NCI-H2107 treated with DMSO at 0.1 percent for 48 hours (cell line): ENCODE measurements at regions not wholly inside any gene's neighbourhood (a gene's known extent, or its start where the extent isn't known, plus 50 kb on each side); places are given as distances from the start of the nearest gene placed in this dataset.
"Not testable (repeated sequence)": the region's sequence is repeated elsewhere in the genome, so short reads cannot be mapped to it uniquely, and the experiment has no call there.

Experiments used
- DNase-seq: peaks from one replicate; lab custom pipeline; 2025; ENCODE audit not compliant: unreplicated experiment; lab: John Stamatoyannopoulos, UW

DNA sequence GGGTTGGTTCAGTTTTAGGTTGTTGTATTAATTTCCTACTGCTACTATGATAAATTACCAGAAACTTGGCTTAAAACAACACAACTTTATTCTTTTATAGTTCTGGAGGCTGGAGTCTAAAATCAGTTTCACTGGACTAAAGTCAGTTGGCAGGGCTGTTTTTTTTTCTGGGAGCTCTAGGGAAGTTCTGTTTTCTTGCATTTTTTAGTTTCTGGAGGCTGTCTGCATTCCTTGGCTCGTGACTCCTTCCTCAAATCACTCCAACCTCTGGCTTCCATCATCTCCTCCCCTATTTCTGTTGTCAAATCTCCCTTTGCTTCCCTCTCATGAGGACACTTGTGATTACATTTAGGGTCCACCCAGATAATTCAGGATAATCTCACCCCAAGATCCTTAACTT lies 51.3 kb upstream of the SUB1 start:
- DNase-seq = no peak

DNA sequence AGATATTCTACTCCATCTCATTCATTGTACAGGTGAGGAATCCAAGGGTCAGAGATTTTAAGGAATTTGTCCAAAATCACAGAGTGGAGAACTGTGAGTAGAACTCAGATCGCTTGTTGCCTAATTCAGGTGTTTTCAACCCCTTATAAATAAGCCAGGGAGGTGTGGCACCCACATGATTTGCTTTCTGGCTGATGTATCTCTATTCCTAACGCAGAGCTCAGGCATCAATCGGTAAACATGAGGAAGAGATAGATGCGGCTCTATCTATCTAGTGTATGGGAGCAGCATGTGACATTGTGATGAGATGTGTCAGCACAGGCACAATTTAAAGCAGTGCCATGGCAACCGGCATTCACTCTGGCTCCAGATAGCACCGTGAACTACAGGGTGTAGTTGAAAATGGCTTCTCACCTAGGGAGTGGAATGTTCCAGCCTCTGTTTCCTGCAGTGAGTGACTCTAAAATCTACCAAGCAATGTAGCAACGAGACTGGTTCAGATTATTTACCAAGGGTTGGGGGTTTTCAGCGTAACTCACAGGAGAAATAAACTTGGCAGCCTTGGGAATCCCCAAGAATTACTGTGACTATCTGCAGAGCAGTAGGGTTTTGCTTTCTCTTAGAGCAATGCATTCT lies 53.4 kb upstream of the SUB1 start:
- DNase-seq = peak; percentile 78

DNA sequence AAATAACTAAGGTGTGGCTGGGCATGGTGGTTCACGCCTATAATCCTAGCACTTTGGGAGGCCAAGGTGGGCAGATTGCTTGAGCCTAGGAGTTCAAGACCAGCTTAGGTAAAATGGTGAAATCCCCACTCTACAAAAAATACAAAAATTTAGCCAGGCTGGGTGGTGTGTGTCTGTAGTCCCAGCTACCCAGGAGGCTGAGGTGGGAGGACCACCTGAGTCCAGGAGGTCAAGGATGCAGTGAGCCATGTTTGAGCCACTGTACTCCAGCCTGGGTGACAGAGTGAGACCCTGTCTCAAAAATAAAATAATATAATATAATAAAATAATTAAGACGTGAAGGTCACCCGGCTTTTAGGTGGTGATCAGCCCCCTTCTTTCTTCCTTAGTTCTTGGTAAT lies 58.0 kb upstream of the SUB1 start:
- DNase-seq = not testable (repeated sequence)

GRCh38 chr5:32526810-32527209 lies 58.5 kb upstream of the SUB1 start:
- DNase-seq = no peak

GRCh38 chr5:32523625-32524024 lies 61.7 kb upstream of the SUB1 start:
- DNase-seq = no peak

- DNase-seq = no peak
These were observed 62.8 kb upstream of the SUB1 start for GRCh38 chr5:32522429-32523143.

DNA sequence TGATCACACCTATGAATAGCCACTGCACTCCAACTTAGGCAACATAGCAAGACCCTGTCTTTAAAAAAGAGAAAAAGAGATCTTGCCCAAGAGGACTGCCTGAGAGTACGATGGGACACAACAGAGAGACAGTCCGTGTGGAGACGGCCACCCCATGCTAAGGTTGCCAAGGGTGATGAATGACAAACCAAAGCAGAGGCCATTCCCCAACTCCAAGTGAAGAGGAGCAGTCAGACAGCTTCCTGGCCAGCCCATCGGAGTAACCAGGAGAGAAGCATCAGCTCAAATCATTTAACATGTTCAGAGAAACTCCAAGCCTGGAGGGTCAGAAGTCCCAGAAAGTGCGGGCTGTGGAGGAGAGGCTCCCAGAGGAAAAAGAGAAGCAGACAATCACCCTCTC lies 63.9 kb upstream of the SUB1 start:
- no peak for DNase-seq

DNA sequence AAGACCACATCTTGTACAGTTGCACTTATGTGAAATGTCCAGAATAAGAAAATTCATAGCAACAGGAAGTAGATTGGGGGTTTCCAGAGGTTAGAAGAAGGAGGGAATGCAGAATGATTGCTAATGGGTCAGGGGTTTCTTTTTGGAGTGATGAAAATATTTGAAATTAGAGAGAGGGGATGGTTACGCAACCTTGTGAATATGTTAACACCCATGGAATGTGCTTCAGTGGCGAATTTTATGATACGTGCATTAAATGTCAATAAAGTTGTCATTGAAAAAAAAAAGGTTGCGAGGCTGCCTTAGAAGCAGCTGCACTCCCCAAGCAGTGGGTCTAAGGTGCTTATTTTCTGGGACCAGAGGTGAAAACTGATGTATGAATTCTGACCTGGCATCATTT lies 64.4 kb upstream of the SUB1 start:
- DNase-seq = no peak

- DNase-seq = no peak
These were observed 65.0 kb upstream of the SUB1 start for GRCh38 chr5:32520356-32520755.

DNA sequence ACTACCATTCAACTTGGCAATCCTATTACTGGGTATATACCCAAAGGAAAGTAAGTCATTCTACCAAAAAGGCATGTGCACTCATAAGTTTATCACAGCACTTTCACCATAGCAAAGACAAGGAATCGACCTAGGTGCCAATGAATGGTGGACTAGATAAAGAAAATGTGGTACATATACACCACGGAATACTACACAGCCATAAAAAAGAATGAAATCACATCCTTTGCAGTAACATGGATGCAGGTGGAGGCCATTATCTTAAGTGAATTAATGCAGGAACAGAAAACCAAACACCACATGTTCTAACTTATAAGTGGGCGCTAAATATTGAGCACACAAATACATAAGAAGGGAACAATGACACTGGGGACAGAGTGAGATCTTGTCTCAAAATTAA lies 65.8 kb upstream of the SUB1 start:
- DNase-seq = no peak

DNA sequence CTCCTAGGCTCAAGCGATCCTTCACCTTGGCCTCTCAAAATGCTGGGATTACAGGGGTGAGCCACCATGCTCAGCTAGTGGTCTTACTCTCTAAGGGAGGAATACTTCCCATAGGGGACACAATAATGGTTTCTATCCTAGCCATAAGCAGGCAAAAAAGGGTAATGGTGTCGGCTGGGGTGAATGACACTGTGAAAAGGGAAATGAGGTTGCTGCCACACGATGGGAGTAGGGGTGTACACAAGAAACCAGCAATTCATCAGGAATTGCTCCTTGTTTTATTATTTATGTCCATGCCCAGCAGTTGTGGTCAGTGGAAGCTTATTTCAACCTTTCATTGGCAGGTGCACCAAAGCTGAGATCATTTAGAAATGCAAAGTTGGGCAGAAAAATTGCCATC lies 70.3 kb upstream of the ZFR start:
- no peak for DNase-seq

DNA sequence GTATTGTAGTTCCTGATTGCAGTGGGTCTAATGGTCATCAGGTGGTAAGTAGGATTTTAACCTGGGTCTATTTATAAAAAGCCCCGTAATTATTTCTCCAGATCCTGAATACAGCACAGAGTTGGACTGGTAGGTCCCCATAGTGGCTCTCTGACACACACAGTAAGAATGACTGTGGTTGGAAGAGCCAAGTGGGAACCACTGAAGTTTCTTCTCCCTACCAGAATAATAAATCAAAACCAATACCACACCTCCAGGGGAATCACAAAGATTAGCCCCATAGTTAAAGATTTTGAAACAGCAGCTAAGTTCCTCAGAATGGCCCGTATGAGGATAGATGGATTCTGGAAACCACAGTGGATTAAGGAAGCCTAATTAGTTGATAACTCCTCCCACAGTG lies 68.4 kb upstream of the ZFR start:
- DNase-seq = no peak

GRCh38 chr5:32511776-32512374 lies 67.3 kb upstream of the ZFR start:
- DNase-seq = no peak

DNA sequence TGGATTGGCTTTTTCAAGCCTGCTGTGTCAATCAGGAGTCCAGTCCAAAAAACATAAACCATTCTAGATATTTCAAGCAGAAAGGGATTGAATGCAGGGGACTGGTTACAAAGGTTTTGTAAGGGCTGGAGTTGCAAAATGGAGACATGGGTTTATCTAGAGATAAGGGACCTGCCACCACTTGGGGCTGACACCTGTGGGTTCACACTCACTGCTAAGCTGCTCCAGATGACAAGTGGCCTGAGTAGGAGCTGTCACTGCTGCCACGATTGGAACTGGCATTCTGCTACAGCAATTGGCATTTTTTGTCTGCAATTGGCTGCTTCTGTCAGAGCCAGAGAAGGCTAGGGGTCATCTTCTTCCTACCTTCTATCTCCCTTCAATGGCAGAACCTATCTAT lies 66.3 kb upstream of the ZFR start:
- DNase-seq = no peak

DNA sequence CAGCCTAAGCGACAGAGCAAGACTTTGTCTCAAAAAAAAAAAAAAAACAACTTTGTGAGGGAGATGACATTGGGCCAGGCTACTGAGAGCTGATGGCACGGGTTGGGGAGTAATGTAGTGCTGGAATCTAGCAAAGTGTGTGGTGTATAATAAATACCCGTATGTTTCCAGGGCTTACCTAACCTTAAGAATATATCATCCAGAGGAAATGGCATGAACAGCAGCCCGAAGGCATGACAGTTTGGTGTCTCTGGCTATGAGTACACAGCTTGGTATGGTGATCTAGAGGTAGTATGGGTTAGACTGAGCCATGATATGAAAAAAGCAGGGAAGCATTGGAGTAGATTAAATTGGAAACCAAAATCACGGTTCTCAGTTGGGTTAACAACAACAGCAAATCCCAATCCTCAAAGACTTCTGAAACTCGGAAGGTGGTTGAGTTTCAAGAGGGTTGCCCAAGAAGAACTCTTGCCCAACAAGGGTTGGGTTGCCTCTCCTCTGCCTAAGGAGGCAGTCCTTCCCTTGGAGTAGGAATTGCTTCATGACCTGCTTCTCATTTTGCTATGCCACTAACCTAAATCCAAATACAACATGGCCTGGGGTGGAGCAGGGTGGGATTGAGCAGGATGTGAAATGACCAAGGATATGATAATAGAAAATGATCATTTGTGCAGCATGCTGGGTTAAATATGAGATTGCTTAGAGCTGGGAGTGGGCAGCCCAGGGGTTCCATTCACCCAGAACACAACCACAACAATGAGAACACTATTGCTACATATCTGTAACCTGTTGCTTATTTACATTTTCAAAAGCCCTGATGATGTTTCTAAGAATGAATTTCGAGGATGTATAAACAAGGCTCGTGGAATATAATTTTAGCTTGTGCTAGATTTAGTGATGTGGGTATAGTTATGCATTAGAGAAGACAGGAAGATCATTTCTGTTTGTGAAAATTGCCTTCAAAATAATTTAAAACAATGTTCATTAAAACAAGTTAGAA lies 64.6 kb upstream of the ZFR start:
- no peak for DNase-seq

GRCh38 chr5:32507738-32508434 lies 63.3 kb upstream of the ZFR start:
- no peak for DNase-seq

DNA sequence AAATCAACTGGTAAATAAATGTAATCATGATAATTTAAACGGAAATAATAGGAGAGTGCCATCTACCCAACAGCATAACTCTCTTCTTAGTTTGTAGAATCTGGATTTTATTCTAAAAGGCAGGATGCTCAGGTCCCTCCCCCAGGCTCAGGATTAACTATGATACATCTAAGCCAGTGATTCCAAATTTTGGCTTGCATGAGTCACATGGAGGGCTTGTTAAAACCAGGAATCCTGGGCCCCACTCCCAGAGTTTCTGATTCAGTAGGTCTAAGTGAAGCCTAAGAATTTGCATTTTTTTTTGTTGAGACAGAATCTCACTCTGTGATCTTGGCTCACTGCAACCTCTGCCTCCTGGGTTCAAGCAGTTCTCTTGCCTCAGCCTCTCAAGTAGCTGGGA lies 62.3 kb upstream of the ZFR start:
- no peak for DNase-seq

DNA sequence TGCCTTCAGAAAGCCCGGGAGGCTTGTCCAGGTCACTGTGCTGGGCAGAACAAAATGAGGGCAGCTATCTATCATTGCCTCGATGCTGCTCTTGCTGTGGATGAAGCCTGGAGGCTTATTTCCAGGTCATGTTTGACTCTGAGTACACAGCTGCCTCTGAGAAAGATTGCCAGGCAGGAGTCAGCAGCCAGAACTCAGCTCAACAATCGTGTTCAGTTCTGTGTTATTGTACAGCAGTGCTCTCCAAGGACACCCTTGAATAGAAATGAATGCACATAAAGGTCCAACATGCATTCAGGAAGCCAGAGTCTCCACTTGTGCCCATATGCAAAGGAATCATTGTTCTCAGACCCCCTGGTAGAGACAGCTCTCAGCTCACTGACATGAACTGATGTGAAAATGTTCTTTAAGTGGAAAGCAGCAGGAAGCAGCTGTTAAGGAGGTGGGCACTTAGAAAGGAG lies 61.7 kb upstream of the ZFR start:
- peak; percentile 82 for DNase-seq

DNA sequence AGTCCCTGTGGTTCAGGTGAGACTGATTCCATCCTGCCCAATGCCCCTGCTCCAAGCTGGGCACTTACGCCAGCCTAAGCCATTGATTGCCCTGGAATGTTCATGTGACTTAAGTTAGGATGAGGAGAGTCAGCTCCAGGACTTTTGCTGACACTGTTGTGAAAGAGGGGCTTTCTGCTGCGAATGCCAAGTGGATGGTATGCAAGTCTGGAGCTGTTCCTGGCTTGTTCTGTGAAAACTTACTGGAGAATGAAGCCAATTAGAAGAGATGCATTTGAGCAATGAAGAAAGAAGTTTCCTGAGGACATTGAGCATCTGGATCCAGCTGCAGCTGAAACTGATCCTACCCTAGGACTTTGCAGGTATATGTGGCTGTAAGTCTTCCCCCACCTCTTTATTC lies 61.2 kb upstream of the ZFR start:
- no peak for DNase-seq

GRCh38 chr5:32504989-32505596 lies 60.6 kb upstream of the ZFR start:
- DNase-seq = peak; percentile 97
